Left hindlimb (tissue), 1 donor: ENCODE measurements at regions not wholly inside any gene's neighbourhood (a gene's known extent, or its start where the extent isn't known, plus 50 kb on each side); places are given as distances from the start of the nearest gene placed in this dataset.
"Not testable (repeated sequence)": the region's sequence is repeated elsewhere in the genome, so short reads cannot be mapped to it uniquely, and the experiment has no call there.

Source experiments
- DNase-seq: peaks from one replicate; pipeline ENCODE4 v3.0.0-alpha.2; 2018

- DNase-seq: no peak
Observed at GRCh38 chr10:118463740-118464139, 121.6 kb upstream of the FAM204A start.

DNA sequence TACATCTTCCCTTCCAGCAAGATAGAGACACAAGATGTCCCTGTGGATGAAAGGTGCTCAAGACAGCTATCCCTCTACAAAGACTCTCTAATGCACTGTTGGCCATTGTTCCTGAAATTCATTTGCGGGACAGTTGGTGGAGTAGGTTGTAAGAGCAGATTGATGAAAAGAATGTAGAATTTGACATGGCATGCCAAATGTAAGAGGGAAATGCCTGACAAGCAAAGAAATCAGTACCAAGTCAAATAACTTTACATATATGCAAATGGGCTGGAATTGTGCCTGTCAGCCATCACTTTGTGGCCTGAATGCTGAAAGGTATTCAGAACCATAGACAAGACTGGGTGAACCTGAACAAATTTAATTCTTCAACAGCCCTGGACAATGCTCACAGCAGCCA lies 120.3 kb upstream of the FAM204A start:
- no peak for DNase-seq

DNA sequence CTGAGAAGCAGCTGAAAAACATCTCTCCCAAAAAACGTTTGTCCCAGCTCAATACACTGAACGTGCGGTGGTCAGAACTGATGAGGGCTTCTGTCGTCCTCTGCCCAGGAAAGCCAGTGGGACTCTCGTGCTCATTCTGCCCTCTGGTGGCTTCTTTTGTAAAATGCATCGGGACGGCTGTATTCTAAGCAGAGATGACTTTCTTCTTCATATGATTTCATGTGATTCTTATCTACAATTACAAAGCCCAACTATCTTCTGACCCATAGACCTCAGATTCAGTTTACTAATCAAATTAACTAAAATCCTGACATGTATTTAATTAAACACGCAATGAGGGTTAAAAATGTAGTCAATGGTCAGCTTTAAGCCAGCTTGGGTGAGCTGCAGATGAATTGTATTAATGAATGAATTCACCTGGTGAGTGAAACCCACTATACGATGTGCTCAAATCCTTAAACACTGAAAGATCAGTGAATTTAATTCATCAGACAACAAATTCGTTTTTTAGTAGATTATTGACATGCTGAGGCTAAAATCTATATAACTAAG lies 117.6 kb upstream of the FAM204A start:
- DNase-seq: peak; percentile 68

GRCh38 chr10:118458957-118459641 lies 117.0 kb upstream of the FAM204A start:
- DNase-seq: no peak

- DNase-seq: no peak
Observed at GRCh38 chr10:118457824-118458428, 115.8 kb upstream of the FAM204A start.

GRCh38 chr10:118455181-118455695 lies 113.1 kb upstream of the FAM204A start:
- no peak for DNase-seq

GRCh38 chr10:118454211-118454610 lies 112.1 kb upstream of the FAM204A start:
- DNase-seq: no peak

GRCh38 chr10:118452098-118452497 lies 110.0 kb upstream of the FAM204A start:
- no peak for DNase-seq

DNA sequence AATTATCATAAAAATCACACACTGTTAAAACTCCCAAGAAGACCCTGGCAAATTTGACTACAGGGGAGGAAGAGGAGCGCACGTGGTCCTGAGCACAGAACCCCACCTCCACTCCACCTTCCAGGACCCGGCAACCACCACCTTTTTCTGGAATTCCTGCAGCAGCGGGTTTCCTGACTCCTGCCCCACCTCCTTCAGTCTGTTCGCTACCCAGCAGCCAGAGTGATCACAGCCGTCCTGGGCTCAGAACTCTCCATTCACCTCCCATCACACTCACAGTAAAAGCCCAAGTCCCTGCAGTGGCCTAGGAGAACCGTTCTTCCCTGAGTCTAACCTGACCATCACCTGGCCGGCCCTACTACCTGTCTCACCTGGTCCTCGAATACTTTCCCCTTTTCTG lies 107.4 kb upstream of the FAM204A start:
- DNase-seq: no peak

DNA sequence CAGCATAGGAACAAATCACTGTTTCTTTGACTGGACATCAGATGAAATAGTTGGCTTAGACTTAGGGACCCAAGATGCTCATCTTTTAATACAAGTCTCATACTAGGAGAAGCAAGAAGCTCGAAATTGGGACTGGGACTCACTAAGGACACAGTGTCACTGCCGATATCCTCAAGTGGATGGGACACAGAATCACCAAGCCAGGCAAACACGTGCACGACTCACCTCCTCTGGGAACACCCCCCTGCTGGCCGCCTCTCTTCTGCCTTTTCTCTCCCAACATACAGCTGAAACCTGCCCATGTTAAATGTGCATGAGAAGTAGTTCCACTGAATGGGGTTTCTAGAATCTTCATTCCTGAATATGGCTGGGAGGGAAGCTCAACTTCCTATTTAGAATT lies 106.6 kb upstream of the FAM204A start:
- no peak for DNase-seq

DNA sequence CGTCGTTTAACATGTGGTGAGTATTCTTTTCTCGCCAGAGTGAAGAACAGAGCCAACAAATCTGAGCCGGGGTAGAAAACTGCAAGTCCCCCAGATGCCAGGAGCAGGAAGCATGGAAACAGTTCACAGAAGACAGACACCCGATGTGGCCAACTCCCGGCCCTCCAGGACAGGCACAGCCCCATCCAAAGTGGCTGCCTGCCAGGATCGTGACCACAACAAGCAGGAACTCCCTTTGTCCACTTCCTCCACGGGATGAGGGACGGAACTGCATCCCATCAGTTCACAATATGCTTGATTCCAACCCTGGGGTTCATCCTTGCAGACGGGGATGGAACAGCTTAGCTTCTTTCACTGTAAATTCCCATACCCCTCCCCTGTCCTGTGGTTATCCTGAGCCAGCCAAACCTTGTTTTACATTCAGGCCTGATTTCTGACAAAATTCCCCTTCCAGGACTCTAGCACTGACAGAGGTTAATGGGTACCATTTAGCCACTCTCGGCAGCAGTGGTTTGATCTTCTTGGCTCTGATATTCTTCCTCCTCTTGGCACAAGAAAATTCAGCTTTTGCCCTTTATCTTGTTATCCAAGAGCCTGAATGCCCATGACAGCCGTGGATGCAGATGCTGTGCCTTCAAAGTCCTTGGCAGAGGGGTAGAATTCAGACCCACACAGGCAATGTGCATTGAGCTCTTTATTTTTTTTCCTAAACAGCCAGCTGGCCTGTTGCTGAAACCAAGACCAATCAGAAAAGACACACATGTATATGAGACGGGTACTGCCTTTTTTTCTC lies 105.5 kb upstream of the FAM204A start:
- peak; percentile 61 for DNase-seq

GRCh38 chr10:118445535-118445934 lies 103.4 kb upstream of the FAM204A start:
- DNase-seq: no peak

- no peak for DNase-seq
Observed at GRCh38 chr10:118444069-118444468, 101.9 kb upstream of the FAM204A start.

GRCh38 chr10:118442032-118442431 lies 99.9 kb upstream of the FAM204A start:
- DNase-seq: no peak

DNA sequence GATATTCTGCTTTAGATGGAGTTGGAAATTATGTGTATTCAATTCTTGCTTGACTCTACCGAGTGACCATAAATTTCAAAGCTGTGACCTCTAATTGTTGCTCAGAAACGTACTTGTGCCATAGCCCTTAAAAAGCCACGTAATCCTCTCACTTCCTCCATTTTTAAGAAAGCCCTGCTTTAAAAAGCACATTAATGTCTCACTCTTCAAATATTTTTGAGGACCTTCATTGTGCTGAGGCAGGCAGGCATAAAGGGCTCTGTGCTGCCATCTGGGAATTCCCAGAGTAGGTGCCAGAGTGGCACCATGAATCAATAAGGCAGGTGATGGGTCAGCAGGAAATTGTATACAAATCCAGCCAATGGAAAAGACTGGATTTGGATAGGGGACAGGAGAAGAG lies 97.7 kb upstream of the FAM204A start:
- no peak for DNase-seq

DNA sequence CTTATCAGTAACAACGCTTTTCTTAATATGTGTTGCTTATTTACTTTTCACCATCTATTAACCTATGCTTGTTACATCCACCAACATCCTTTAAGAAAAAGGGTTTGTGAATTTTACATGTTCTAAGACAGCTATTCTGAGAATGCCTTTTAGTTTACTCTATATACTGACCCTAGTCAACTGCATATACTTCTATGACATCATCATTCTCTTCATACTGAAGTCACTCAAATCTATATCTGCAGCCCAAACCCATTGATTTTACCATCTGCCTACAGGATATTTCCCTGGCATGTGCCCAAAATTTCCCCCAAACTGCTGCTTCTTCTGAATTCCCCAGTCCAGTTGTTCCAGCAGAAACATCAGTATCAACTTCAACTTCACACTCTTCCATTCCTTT lies 94.6 kb upstream of the FAM204A start:
- no peak for DNase-seq

GRCh38 chr10:118430190-118430589 lies 88.1 kb upstream of the FAM204A start:
- no peak for DNase-seq

DNA sequence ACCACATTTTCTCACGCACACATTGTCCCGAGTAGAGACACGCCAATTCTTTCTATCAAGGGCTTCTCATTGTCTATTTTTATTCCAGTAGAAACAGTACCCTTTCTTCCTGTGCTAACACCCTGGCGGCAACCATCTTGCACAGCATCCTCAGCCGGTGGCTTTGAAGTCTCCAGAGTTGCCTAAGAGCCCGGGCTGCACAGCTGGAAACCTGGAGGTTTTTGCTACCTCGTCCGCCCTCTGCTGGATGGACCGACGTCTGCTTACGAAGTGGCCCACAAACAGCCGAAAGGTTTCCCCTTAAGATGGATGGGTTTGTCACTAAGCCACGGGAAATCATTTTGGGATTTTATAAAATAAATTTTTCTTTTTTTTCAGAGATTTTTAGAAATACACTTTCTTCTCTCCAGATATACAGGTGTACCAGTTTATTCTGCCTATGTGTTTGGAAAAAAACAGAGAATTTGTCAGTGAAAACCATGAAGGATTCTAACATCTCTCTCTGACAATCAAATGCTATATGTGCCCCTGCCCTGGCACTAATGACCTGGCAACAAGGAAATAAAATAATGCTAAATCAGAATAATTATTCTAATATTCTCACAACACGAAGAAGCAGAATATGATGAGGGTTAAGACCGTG lies 81.8 kb upstream of the FAM204A start:
- DNase-seq: peak; percentile 80

DNA sequence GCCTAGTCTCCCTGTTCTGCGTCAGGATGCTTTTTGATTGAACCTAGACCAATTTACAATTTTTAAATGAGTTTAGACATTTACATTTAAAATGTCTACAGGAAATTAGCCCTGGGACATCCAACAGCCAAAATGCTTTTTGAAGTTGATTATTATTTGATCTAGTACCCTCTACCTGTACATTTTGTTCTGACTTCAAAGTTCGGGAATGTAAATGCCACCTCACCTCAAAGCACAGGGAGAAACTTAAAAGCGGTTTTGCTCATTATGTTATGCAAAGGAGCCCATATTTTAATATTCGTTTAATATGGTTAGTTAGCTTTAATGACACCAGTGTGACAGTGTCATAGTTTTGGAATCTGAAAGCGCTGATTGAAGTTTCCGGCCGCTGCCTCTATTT lies 80.1 kb upstream of the FAM204A start:
- no peak for DNase-seq

DNA sequence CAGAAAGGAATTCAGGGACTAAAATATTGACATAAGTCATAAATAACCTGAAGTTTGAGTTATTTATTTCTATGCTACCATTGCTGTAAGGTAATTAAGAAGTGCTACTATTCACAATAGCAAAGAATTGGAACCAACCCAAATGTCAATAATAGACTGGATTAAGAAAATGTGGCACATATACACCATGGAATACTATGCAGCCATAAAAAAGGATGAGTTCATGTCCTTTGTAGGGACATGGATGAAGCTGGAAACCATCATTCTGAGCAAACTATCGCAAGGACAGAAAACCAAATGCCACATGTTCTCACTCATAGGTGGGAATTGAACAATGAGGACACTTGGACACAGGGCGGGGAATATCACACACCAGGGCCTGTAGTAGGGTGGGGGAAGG lies 77.9 kb upstream of the FAM204A start:
- DNase-seq: not testable (repeated sequence)

GRCh38 chr10:118412932-118413331 lies 70.8 kb upstream of the FAM204A start:
- no peak for DNase-seq

DNA sequence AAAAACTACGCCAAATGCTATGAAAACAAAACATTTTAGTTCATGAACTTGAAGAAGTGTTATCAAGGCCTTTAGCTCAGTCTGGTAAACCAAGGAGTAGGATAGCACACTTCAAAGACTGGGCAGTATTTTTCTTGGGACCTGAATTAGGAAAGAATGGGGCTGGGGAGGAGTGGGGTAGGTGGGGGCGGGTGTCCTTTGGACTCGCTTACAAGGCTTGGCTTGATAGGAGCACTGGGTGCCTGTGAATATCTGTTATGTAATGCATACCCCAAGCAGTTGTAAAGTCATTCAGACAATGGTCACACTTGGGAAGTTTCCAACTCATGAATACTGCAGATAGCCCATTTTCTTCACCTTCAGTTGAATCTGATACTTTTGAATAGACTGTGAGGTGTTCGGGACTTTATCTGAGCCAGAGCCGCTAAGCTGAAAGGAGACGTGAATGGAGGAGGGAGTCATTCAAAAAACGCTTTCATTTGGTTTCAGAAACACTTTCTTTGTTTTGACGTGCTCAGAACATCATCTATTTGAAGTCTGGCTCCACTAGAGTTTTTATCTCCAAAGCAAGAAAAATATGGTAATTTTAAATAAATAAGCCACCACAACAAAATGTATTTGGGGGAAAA lies 70.1 kb upstream of the FAM204A start:
- no peak for DNase-seq

- no peak for DNase-seq
Observed at GRCh38 chr10:118409295-118409694, 67.2 kb upstream of the FAM204A start.
